Smooth muscle cell (in vitro differentiated cells): ENCODE measurements at regions not wholly inside any gene's neighbourhood (a gene's known extent, or its start where the extent isn't known, plus 50 kb on each side); places are given as distances from the start of the nearest gene placed in this dataset.

Experiments
- DNase-seq: peaks from one replicate; lab custom pipeline; 2025; ENCODE audit not compliant: unreplicated experiment; lab: John Stamatoyannopoulos, UW
- H2AFZ ChIP-seq: fragments of 200-600 bp; sonication (generic); 2 replicates; pipeline ENCODE4 v1.6.0; 2016; ENCODE audit warnings: antibody characterized with exemption, low read depth, mild to moderate bottlenecking
- H3F3A ChIP-seq: fragments of 200-600 bp; sonication (generic); 2 replicates; pipeline ENCODE4 v1.6.0; 2017; ENCODE audit warnings: antibody characterized with exemption, low read depth
- H3K27ac ChIP-seq: fragments of 200-600 bp; sonication (generic); 2 replicates; pipeline ENCODE4 v1.5.1; 2016; ENCODE audit warnings: low read depth, mild to moderate bottlenecking
- H3K27me3 ChIP-seq: fragments of 200-600 bp; sonication (generic); 2 replicates; pipeline ENCODE4 v1.6.1; 2016; ENCODE audit warnings: low read depth, mild to moderate bottlenecking
- H3K36me3 ChIP-seq: fragments of 200-600 bp; sonication (generic); 2 replicates; pipeline ENCODE4 v1.5.1; 2016; ENCODE audit warnings: low read depth
- H3K4me1 ChIP-seq: fragments of 200-600 bp; sonication (generic); 2 replicates; pipeline ENCODE4 v1.5.1; 2016; ENCODE audit warnings: low read depth
- H3K4me2 ChIP-seq: fragments of 200-600 bp; sonication (generic); 2 replicates; pipeline ENCODE4 v1.6.0; 2016; ENCODE audit warnings: mild to moderate bottlenecking
- H3K4me3 ChIP-seq: fragments of 200-600 bp; sonication (generic); 2 replicates; pipeline ENCODE4 v1.5.1; 2016; ENCODE audit warnings: mild to moderate bottlenecking
- H3K79me2 ChIP-seq: fragments of 200-600 bp; sonication (generic); 2 replicates; pipeline ENCODE4 v1.6.0; 2016; ENCODE audit warnings: low read depth, mild to moderate bottlenecking
- H3K9ac ChIP-seq: fragments of 200-600 bp; sonication (generic); 2 replicates; pipeline ENCODE4 v1.6.0; 2016; ENCODE audit warnings: low read depth
- H3K9me3 ChIP-seq: fragments of 200-600 bp; sonication (generic); replicated peaks from 2 replicates; pipeline ENCODE4 v1.5.1; 2016; ENCODE audit warnings: low read depth
- H4K20me1 ChIP-seq: fragments of 200-600 bp; sonication (generic); 2 replicates; pipeline ENCODE4 v1.6.0; 2016; ENCODE audit warnings: low read depth
- CTCF ChIP-seq: fragments of 200-600 bp; sonication (generic); IDR thresholded peaks from 2 replicates; pipeline ENCODE4 v1.5.1; 2017; ENCODE audit warnings: borderline replicate concordance, mild to moderate bottlenecking, antibody characterized with exemption; ENCODE audit not compliant: insufficient read depth, poor library complexity, severe bottlenecking
- WGBS: methylation state at CpG from one replicate; pipeline ENCODE4 v1.1.7; 2016; ENCODE audit warnings: low lambda C conversion rate; 5-methylcytosine and 5-hydroxymethylcytosine counted together

GRCh38 chr18:24627644-24628315 lies 167.3 kb downstream of the HRH4 start:
- H4K20me1 ChIP-seq: no peaks in the 10 kb centered on the region
- H3K27me3 ChIP-seq: no peaks in the 10 kb centered on the region
- H3K36me3 ChIP-seq: no peaks in the 10 kb centered on the region
- H3K27ac ChIP-seq: no peak overlapping the region
- no peaks in the 10 kb centered on the region for H3F3A ChIP-seq
- H3K4me2 ChIP-seq: no peak overlapping the region
- no peak overlapping the region for H3K4me3 ChIP-seq
- no peaks in the 10 kb centered on the region for H3K79me2 ChIP-seq
- no peaks in the 10 kb centered on the region for H3K9me3 ChIP-seq
- H3K4me1 ChIP-seq: no peaks in the 10 kb centered on the region
- no peak for TF ChIP-seq CTCF
- H2AFZ ChIP-seq: no peak overlapping the region
- no peak overlapping the region for H3K9ac ChIP-seq
- WGBS: 60% methylated on average over 4 of the region's 4 CpGs
- DNase-seq: no peak

DNA sequence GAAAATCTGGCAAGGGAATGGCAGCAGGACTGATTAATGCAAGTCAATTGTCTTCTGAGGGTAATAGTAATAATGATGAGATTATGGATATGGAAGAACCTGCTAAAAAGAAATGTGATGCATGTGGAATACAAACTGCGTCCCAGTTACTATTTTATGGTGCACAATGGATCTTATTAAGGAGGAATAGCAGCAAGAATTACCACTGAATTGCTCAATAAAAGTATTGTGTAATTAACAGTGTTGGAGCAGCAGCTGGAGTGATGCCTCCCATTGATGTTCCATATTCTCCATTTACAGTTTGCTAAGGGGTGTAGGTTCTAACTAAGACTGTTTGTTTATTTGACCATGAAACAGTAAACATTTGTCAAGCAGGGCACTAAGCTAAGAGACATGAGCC lies 167.9 kb downstream of the HRH4 start:
- Histone ChIP-seq H3K9ac (no peak overlapping the region), H3K27me3 (no peaks in the 10 kb centered on the region), H3K4me1 (no peaks in the 10 kb centered on the region), H3K36me3 (no peaks in the 10 kb centered on the region), H2AFZ (no peak overlapping the region), H3F3A (no peaks in the 10 kb centered on the region), H3K4me2 (no peak overlapping the region), H3K4me3 (no peak overlapping the region), H3K79me2 (no peaks in the 10 kb centered on the region), H4K20me1 (no peaks in the 10 kb centered on the region), H3K27ac (no peak overlapping the region), H3K9me3 (no peaks in the 10 kb centered on the region)
- TF ChIP-seq CTCF: no peak
- 89% methylated on average over 1 of the region's 1 CpG for WGBS
- DNase-seq: no peak

- Histone ChIP-seq H3K4me2 (no peak overlapping the region), H3F3A (no peaks in the 10 kb centered on the region)
Observed at GRCh38 chr18:24629921-24630320, 169.5 kb downstream of the HRH4 start.

More at GRCh38 chr18:24629921-24630320, 169.5 kb downstream of the HRH4 start:
- Histone ChIP-seq H4K20me1 (no peaks in the 10 kb centered on the region), H3K27ac (no peak overlapping the region), H3K9me3 (no peaks in the 10 kb centered on the region), H3K9ac (no peak overlapping the region), H3K4me3 (no peak overlapping the region), H3K79me2 (no peaks in the 10 kb centered on the region), H3K27me3 (no peaks in the 10 kb centered on the region), H3K36me3 (no peaks in the 10 kb centered on the region), H2AFZ (no peak overlapping the region), H3K4me1 (no peaks in the 10 kb centered on the region)
- TF ChIP-seq CTCF: no peak
- no peak for DNase-seq
- WGBS: 76% methylated on average over 3 of the region's 3 CpGs
